Amniotic stem cell (primary cell): ENCODE measurements at regions not wholly inside any gene's neighbourhood (a gene's known extent, or its start where the extent isn't known, plus 50 kb on each side); places are given as distances from the start of the nearest gene placed in this dataset.
"Not testable (repeated sequence)": the region's sequence is repeated elsewhere in the genome, so short reads cannot be mapped to it uniquely, and the experiment has no call there.

Source experiments
- DNase-seq: peaks from one replicate; lab custom pipeline; 2025; lab: John Stamatoyannopoulos, UW

DNA sequence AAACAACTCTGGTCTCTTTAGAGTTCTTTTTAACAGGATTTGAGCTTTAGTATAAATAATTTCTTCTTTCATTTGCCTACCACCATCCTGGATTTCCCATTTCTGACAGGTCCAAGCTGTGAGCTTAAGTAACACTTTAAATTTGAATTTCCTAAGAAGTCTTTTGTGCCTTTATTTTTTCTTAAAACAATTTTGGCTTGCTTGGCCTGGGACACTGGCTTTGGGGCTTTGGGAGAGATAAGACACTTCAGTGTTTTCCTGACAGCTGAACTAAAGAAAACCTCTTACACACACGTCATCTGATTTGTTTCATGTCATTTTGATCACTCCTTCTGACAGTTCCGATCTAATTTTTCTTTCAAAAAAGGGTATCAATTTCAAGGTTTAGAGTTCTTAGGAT, 121.3 kb upstream of the BMPER start:
- no peak for DNase-seq

DNA sequence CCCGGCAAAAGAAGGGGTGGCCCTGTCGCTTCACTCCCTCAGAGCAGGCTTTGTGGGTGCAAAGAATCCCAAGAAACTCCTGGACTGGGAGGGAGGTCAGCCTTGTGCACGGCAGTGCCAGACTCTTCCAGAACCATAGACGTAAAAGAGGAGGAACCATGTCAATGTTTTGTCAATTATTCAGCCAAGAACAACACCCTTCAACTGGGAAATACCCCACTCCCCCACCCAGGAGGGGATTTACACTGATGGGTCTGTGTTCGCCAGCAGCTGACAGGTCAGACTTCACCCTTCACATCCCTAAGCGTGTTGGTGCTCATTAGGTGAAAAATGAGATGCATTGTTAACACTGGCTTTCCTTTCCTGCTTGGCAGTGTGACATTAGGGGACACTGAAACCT, 116.8 kb upstream of the BMPER start:
- no peak for DNase-seq

DNA sequence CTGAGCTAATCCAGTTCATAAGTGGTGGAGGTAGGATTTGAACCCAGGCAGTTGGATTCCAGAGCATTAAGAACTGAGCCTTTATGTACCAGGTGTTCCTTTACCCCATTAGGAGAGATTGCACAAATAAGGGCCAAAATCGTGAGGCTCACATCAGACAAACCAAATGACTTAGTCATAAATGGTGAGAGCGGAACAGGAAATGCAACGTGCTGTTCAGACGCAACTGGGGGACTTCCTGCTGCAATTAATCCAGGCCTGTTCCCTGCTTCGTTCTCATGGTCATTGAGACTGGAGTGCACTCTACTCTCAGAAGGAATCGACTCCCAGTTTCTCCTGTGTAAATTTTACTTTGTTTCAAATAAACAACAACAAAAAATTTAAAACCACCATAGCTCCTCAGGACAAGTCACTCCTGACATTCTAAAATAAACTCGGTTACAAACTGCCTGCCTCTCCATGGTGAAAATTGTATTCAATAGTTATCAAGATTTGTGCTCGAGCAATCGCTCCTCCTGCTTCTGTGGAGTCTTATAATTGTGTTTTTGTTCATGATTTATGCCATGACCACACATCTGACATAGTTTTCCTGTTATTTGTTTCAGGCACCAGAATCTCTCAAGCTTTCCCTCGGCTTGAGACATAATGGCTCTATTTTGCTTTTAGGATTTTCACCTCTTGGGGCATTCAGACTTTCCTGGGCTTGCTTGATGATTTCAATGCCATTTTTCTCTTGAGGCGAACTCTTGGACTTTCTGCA, 115.3 kb upstream of the BMPER start:
- DNase-seq, result no peak

DNA sequence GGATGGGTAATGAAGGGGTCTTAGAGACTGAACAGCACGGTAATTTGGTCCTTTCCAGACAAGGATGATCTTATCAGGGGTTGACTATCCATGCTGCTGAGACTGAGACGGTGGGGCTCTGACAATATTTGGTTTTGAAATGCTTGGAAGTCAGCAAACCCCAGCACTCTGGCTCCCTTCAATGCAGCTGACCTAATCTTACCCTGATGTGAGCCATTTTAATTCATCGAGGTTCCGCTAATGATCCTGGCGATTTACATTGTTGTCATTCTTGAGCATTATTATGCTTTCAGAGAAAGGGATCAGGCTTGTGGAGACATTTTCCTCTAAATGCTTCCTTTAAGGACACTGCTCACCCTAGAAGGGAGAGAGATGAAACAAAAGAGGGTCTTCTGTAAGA, 114.6 kb upstream of the BMPER start:
- DNase-seq, result no peak

DNA sequence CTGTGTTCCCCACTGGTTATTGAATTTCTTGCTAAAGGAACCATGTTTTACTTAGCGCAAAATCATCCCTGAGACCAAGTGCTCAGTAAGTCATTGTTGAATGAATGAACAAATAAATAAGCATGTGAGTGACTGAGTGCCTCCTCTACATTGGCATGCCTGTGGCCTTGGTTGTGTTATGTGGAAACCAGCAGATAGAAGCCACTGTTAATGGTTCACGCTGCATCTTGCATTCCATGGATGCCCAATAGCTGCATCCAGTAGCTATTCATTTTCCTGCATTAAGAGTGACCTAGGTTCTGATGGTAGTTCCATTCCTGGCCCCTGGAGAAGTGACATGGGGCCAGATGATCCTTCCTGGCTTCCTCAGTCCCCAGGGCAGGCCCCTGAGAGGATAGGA, 113.3 kb upstream of the BMPER start:
- no peak for DNase-seq

DNA sequence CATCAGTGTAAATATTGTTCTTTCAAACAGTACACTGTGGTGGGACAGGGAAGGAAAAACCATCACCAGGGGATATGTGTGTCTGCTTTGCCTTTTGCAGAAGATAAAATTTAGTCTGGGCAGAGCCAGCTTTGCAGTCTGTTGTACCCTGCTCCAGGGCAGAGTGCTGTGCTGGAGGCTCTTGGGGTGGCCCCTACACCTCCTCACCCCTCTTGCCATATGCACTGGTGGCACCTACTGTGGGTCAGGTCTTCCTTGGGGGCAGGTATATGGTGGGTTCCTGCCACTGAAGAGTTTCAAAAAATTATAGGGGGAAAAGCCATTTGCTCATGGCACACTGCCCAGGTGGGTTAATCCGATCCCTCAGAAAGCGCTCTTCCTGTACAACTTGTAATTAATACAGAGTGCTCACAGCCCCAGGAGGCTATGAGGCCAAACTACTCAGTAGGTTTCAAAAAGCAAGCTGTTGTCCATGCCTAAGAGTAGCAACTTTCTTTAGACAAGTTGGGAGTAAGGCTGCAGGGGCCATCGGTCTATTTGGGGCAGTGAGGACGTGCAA, 112.7 kb upstream of the BMPER start:
- DNase-seq, result no peak

DNA sequence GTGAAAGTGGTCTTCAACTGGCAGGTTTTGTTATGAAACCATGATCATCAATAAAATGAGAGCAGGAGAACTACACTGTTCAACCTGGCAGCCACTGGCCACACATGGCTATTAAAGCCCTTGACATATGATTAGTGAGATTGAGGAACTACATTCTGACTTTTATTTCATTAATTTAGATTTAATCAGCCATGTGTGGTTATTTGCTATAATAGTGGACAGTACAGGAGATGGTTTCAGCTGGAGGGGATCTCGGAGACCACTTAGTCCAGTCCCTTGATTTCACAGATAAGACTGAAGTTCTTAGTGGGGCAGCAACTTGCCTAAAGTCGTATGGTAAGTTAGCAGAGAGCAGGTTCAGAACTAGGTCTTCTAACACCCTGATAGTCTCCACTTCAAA, 111.7 kb upstream of the BMPER start:
- no peak for DNase-seq

DNA sequence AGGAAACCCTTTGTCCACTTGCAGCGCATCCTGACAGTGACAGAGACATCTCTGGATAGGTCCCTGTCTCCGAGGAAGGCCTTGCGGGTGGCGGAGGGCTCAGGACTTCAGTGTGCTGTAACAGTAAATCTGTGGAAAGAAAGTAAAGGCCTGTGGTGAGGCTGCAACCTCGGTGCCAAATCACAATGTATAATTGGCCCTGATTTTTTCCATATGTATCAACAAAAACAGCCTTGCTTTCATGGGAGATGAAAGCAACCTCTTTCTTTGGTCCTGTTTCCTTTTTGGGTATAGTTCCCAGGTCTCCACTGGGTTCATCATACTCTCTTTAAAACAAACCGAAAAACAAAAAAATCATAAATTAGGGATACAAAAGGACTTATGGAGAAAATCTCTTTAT, 110.9 kb upstream of the BMPER start:
- no peak for DNase-seq

DNA sequence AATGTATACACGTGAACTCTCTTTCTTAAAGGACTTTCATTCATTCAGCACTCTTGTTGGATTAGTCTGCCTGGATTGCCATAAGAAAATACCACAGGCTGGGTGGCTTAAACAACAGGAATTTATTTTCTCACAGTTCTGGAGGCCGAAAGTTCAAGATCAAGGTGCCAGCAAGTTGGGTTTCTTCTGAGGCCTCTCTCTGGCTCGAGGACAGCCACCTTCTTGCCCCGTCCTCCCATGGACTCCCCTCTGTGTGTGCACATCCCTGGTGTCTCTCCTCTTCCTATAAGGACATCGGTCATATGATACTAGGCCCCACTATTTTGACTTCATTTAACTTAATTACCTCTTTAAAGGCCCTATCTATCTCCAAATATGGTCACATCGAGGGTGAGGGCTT, 110.4 kb upstream of the BMPER start:
- DNase-seq, result no peak

DNA sequence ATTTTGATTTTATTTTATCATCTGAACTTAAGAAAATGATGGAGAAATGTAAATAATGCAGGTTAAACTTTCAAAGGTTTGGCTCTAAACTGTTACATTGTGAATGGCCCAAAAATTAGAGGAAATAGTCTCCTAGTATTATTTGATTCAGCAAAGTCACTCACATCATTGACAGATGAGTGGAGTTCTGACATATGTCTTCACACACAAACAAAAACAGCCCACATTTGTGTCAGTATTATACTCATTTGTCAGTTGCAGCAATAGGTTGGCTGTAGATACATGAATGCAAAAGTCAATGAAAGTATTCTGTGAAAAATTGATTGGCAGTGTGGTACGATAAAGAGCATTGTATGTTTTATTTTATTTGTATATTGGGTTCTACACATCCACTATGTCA, 108.8 kb upstream of the BMPER start:
- no peak for DNase-seq

DNA sequence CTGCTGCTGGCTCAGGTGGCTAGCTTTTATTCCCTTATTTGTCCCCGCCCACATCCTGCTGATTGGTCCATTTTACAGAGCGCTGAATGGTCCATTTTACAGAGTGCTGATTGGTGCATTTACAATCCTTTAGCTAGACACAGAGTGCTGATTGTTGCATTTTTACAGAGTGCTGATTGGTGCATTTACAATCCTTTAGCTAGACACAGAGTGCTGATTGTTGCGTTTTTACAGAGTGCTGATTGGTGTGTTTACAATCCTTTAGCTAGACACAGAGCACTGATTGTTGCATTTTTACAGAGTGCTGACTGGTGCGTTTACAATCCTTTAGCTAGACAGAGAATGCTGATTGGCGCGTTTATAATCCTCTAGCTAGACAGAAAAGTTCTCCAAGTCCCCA, 107.8 kb upstream of the BMPER start:
- not testable (repeated sequence) for DNase-seq

DNA sequence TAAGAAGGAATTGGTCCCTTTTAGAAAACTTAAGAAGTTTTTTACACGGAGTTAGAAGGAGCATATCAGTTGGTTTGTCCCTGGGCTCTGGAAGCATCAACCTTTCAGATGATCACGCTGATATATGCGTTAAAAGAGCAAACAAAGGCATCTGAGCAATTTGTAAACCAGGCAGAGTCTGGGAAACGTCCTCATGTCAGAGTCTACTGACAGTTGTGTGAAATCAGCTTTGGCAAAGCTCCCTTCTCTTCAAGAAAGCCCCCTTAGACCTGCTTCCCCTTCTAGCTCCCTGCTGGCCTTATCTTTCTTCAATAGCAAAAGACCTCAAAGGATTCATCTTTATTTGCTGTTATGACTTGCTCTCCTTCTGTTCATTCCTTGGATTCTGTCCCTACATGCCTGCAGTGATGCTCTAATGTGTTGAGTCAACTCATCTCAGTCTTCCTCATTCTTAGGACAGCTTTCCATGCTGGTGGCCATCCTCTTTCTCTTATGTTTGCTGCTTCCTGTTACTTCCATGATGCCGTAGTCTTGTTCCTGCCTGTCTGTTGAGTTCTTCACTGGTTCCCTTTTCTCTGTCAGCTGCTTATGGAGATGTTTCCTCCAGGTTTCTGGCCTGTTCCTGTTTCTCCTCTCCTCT, 106.5 kb upstream of the BMPER start:
- DNase-seq, result no peak

DNA sequence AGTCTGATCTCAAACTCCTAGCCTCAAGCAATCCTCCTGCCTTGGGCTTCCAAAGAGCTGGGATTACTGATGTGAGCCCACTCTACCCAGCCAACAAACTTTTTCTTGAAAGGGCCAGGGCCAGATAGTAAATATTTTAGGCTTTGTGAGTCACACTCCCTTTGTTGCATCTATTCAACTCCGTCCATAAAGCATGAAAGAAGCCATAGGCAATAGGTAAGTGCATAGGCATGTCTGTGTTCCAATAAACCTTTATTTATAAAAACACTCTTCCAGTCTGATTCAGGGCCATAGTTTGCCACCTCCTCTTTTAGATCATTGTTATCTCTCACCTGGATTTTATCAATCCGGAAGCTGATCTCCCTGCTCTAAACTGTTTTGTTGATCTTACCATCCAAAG, 105.6 kb upstream of the BMPER start:
- no peak for DNase-seq

DNA sequence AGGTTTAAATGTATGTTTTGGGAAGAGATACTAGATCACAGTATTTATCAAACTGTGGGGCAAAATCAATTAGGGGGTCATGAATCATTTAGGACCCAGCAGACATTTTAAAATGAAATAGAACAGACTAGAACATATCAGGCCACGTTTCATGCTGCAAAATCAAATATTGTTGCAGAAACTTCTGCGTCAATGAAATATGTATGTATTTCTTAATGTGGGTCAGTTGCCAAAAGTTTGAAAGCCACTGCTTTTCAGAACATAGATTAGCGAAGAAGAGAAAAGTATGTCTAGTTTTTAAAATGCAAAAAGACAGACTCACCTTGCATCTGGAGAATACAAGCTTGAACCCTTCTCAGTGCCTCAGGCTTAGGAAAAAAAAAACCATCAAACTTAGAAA, 102.7 kb upstream of the BMPER start:
- no peak for DNase-seq

DNA sequence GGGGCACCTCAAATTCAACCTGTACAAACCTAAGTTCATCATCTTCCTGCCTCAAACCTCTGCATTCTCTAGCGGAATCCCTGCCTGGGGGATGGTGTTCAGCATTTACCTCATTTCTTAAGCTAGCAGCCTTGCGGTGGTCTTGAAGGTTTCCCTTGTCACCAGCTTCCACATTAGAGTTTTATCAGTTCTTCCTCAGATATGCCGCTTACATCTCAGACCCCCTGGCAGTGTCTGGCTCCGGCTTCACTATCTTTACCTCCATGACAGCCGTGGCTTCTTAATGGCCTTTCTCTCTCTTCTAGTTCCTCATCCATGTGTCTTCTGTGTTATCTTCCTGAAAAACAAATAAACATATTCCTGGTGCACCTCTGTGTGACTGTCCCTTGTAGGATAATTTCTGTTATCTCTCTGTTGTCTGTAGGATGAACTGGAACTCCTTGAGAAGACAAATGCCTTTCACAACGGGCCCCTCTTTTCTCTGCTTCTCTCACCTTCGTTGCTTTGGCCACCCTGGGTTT, 101.1 kb upstream of the BMPER start:
- no peak for DNase-seq

DNA sequence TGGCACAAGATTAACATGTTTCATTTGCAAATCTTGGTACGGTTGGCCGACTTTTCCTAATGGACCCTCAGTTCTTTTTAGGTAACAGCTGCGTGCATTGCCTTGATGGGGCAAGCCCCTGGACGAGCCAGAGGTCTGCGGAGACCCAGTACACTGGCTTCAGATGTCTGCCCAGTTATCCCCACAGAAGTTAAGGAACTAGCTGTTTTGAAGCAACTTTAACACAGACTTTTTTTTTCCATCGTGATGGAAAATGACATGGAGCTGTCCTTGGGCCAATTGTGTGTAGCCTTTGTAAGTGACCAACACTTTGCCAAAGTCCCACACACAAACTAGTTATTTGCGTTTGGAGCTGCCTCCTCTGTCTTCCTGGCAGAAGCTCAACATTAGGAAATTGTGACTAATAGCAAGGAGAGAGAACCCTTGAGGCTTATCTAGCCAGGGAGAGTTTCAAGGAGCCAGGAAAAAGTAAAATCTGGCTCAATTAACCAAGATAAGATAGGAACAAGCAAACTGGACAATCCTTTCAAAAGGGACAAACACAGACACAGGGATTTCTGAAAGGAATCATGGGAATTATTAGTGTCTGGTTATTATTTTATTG, 99.6 kb upstream of the BMPER start:
- DNase-seq, result peak; percentile 8

DNA sequence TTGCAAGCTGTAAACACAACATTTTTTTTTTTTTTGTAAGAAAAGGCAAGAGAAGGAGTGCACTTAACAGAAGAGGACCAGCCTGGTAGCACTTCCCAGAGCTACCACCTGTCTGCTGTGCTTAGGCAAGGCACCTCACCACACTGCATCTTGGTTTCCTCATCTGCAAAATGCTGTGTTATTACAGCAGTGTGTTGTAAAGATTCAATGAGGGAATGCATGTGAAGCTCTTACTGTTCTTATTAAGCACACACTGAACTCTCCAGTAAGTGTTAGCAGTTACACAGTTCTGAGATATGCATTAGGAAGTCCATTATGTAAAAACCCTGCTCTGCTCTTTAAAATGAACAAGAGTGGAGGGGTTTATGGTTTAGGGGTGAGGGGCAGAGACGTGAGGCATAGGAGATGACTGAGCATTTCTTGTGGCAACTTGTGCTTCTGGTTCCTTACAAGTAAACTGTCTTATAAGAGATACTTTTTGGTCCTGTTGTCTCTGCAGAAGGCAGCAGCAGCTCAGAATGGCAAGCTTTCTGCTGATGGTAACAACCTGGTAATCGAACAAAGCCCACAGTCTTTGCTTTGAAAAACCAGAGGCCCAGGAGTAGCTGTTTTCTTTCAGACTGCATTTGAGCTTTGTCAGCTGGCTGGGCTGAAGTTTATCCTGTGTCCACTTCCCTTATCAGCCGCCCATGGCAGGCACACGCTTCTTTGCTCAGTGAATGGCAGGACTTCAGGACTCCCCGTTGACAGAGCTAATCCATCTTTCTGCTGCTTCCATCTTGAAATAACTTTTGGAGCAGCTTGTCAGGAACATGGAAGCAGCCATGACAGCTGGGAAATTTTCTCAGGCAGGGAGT, 98.8 kb upstream of the BMPER start:
- no peak for DNase-seq

DNA sequence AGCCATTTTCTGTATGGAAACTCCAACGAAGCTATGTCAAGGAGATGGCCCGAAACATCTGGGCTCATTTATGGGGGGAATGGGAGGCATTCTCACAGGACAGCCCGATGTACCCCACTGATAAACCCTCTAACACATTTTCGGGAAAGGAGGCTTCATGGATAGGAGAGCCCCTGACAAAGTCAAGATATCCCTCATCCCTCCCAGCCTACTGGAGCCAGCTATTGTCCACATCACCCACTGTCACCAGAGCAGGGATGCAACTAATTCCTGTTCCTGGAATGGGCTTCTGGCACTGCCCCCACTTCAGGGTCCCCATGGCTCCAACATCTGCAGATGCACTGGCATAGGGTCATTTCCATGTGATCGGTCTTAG, 98.2 kb upstream of the BMPER start:
- no peak for DNase-seq

DNA sequence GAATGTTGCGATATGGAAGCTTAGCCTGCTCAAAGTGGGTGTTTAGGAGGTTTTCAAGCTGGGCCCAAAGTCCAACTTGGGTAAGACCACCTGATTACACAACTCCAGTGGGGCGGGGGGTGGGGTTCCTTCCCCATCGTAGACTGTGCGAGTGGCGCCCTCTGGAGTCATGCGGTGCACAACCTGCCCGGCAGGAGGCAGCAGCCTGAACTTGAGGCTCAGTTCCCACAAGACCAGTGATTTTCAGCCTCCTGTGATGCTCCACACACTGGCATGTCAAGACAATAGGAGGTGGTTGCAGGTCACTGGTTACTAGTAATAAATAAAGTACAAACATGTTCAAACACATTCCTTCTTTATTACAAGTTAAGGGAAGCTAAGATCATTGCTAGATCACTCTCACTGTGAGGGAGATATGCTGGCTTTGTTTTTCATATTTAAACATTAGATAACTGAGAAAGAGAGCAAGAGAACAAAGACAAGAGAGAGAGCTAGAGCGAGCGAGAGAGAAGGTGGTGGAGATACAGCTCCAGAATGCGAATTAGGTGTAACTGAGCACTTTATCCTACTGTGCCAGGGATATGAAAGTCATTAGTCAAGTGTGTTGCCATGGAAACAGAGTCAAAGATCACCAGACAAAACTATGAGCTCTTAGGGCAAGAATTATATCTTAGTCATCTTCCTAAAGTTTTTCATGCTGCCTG, 97.4 kb upstream of the BMPER start:
- peak; percentile 60 for DNase-seq

DNA sequence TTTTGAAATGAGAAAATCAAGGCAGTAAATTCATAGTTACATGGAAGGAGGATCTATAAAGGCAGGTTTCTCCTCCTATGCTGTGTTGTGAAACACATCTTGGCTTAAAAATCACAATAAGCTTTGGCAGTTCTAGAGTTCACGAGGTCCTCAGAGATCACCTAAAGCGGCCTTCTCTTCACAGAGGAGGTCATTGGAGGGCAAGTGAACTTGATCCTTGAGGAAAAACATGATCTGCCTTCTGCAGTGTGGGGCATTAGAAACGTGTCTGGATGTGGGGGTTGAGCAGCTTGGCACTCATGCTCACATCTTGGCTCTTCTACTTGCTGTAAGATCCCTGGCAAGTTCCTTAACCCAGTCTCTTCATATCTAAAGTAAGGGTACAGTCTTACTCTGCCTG, 96.1 kb upstream of the BMPER start:
- DNase-seq, result no peak

DNA sequence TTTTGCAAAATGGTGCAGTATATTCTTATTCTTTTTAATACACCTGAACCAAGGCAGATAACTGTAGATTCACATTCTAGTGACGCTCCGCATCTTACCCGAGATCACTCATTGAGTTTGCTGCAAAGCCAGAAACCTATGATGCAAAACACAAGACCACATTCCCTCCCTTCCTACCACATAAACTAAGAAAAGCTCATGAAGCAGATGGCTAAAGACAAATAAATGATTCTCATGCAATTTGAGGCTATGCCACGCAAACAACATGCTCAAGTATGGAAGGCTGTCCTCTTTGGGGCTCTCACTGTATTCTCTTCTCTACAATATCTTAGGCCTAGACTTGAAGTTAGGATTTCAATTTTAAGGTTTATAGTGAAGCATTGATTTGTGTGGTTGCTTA, 95.0 kb upstream of the BMPER start:
- no peak for DNase-seq

DNA sequence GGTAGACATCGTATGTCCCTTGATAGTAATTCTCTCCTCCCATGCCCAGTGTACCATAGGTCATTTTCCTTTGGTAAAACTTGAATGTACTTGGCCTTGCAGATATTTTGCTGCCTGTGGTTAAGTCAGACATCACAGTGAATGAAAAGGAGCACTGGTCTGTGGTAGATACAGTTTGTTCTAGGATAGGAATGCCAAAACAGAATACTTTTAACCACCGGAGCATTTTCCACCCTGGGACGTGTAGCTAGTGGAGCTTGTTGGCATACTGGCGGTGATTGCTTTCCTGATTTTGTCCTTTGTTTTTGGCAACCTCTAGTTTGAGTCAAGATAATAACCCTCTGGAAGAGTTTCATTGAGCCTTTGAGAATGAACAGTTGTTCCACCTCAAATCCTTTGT, 92.0 kb upstream of the BMPER start:
- DNase-seq, result no peak
